Activated naive CD4-positive, alpha-beta T cell treated with anti-CD3 and anti-CD28 coated beads for 36 hours (primary cell): ENCODE measurements at regions not wholly inside any gene's neighbourhood (a gene's known extent, or its start where the extent isn't known, plus 50 kb on each side); places are given as distances from the start of the nearest gene placed in this dataset.

Source experiments
- CTCF ChIA-PET: fragments of 350-600 bp; sonication (Branson Sonifier 250); formaldehyde crosslinking; loops from one replicate; lab custom pipeline; 2021; ENCODE audit warnings: antibody characterized with exemption; lab: Charles Lee
- DNase-seq: peaks from one replicate; pipeline ENCODE4 v3.0.0-alpha.2; 2020
- H3K27ac Mint-ChIP-seq: one replicate; pipeline ENCODE4 v1.8.0; 2021; ENCODE audit warnings: mild to moderate bottlenecking, mixed read lengths
- H3K27me3 Mint-ChIP-seq: one replicate; pipeline ENCODE4 v1.8.0; 2021; ENCODE audit warnings: low read depth, mixed read lengths
- H3K36me3 Mint-ChIP-seq: one replicate; pipeline ENCODE4 v1.8.0; 2021; ENCODE audit warnings: low read depth, mixed read lengths
- H3K4me1 Mint-ChIP-seq: one replicate; pipeline ENCODE4 v1.8.0; 2021; ENCODE audit warnings: low read depth, mixed read lengths
- H3K4me3 Mint-ChIP-seq: one replicate; pipeline ENCODE4 v1.8.0; 2021; ENCODE audit warnings: mild to moderate bottlenecking, moderate library complexity, mixed read lengths
- H3K9me3 Mint-ChIP-seq: one replicate; pipeline ENCODE4 v1.8.0; 2021; ENCODE audit warnings: mixed read lengths
- intact Hi-C: fragments of 100-400 bp; cut with micrococcal nuclease; formaldehyde crosslinking; loops from one replicate; pipeline ENCODE4 v1.15.1; 2023

GRCh38 chr1:244341455-244342450 is 110.0 kb downstream of the ADSS2 start:
- no peaks in the 10 kb centered on the region for H3K9me3 Mint-ChIP-seq
- no peak overlapping the region for H3K27ac Mint-ChIP-seq
- peaks cover 5% of the 10 kb centered on the region for H3K27me3 Mint-ChIP-seq
- CTCF ChIA-PET: no interaction called here
- H3K36me3 Mint-ChIP-seq: no peaks in the 10 kb centered on the region
- intact Hi-C loops: loop anchor here (1.0 kb wide), 1 partner anchor 111 kb away; no protein-coding TSS in a partner anchor
- H3K4me1 Mint-ChIP-seq: peaks cover 6% of the 10 kb centered on the region
- peak; percentile 64 for DNase-seq
- no peak overlapping the region for H3K4me3 Mint-ChIP-seq

DNA sequence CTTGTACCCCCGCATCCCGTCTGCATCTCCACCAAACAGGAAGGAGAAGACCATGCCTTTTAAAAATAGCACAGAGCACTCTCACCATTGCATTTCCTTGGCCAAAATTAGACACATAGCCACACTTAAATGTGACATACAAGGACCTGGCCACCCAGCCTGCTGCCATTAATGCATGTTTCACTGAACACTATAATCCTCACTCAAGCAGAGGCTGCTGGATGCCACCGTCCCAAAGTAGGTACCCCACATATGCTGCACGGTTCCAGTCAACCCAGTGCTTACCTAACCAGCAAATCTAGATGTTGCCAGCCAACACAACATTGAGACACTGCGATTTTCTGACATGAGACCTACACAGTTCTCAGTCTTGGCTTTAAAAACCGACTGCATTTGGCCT is 107.7 kb downstream of the ADSS2 start:
- intact Hi-C loops: no loop called here
- CTCF ChIA-PET: no interaction called here
- Mint-ChIP-seq H3K27me3 (no peaks in the 10 kb centered on the region), H3K9me3 (no peaks in the 10 kb centered on the region), H3K36me3 (no peaks in the 10 kb centered on the region), H3K4me3 (no peak overlapping the region), H3K27ac (no peak overlapping the region), H3K4me1 (peaks cover 6% of the 10 kb centered on the region)
- DNase-seq: no peak

DNA sequence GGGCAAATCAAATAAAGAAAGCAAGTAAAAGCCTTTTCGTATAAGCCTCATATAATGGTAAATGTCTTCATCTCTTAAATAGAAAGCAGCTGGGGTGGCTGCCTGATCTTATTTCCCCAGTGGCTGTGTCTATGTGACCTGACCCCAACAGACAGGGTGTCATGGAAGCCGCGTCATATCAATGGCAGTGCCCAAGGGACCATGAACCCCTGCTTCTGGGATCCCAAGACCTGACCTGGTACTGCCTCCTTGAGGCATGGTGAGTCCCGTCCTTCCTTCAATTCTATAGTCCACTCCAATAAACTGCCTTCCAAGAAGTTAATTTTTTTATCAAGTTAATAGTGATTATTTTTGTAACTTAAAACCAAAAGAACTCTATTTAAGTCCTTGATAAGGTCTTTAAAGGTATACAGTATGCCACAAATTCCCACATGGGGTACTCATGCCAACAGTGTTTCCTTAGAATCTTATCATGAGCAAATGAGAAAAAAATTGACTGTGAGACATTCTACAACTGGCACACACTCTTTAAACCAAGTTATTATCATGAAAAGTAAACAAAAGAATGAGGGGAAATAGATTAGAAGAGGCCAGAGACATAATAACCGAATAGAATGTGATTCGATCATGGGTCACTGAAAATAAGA is 104.6 kb downstream of the ADSS2 start:
- no peak for DNase-seq
- intact Hi-C loops: no loop called here
- Mint-ChIP-seq H3K27me3 (no peaks in the 10 kb centered on the region), H3K27ac (no peak overlapping the region), H3K9me3 (no peaks in the 10 kb centered on the region), H3K4me1 (peaks cover 13% of the 10 kb centered on the region), H3K36me3 (no peaks in the 10 kb centered on the region), H3K4me3 (no peak overlapping the region)
- CTCF ChIA-PET: no interaction called here

- CTCF ChIA-PET: no interaction called here
- Mint-ChIP-seq H3K4me3 (no peak overlapping the region), H3K27me3 (no peaks in the 10 kb centered on the region), H3K9me3 (no peaks in the 10 kb centered on the region), H3K36me3 (no peaks in the 10 kb centered on the region), H3K4me1 (peaks cover 14% of the 10 kb centered on the region), H3K27ac (no peak overlapping the region)
- DNase-seq: no peak
- intact Hi-C loops: no loop called here
These were observed 103.8 kb downstream of the ADSS2 start for GRCh38 chr1:244347942-244348341.

DNA sequence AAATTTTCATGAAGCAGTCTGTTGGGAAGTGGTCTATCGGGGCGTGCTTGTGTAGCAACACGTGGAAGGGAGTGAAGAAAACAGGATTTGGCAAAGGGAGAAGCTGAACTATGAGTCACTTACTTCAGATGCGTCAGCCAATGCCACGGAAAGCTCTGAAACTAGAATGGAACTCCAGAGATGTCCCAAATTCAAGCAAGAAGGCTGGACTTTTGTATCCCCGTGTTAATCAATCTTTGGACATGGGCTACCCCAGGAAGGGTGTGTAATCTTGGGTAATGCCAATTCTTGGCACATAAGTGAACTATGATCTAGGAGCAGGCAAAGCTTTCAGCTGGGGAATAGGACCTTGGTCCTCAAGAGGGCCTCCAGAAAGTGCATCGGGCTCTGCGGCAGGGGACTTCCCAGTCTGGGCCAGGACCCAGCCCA is 102.6 kb downstream of the ADSS2 start:
- Mint-ChIP-seq H3K4me1 (peaks cover 24% of the 10 kb centered on the region), H3K27me3 (no peaks in the 10 kb centered on the region), H3K4me3 (no peak overlapping the region), H3K36me3 (no peaks in the 10 kb centered on the region), H3K27ac (no peak overlapping the region), H3K9me3 (no peaks in the 10 kb centered on the region)
- DNase-seq: no peak
- intact Hi-C loops: no loop called here
- CTCF ChIA-PET: no interaction called here

DNA sequence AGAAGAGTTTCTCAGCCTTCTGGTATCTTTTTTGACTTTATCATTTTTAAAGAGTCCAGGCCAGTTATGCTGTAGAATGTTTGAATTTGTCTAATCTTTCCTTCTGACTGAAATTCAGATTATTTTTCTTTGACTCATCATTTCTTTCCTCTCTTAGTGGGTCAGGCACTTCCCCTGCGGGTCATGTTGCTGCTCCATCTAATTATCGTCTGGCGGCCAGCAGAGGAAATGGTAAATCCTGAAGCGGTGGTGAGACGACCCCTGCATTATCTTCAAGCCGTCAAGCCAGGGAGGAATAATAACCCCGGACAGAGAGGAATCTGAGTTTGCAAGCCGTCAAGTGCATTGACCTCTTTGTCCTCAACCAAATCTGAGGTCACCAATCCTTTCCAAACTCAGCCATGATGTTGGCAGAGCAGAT is 102.1 kb downstream of the ADSS2 start:
- no peak for DNase-seq
- H3K4me1 Mint-ChIP-seq: peaks cover 25% of the 10 kb centered on the region
- no peaks in the 10 kb centered on the region for H3K36me3 Mint-ChIP-seq
- intact Hi-C loops: loop anchor here (5.0 kb wide), 1 partner anchor 248 kb away; no protein-coding TSS in a partner anchor
- H3K9me3 Mint-ChIP-seq: no peaks in the 10 kb centered on the region
- H3K4me3 Mint-ChIP-seq: no peak overlapping the region
- CTCF ChIA-PET: no interaction called here
- H3K27ac Mint-ChIP-seq: no peak overlapping the region
- no peaks in the 10 kb centered on the region for H3K27me3 Mint-ChIP-seq

GRCh38 chr1:244350027-244350426 is 101.7 kb downstream of the ADSS2 start:
- H3K4me3 Mint-ChIP-seq: no peak overlapping the region
- H3K27me3 Mint-ChIP-seq: no peaks in the 10 kb centered on the region
- no peaks in the 10 kb centered on the region for H3K36me3 Mint-ChIP-seq
- CTCF ChIA-PET: no interaction called here
- H3K9me3 Mint-ChIP-seq: no peaks in the 10 kb centered on the region
- H3K4me1 Mint-ChIP-seq: peaks cover 26% of the 10 kb centered on the region
- peak; percentile 27 for DNase-seq
- H3K27ac Mint-ChIP-seq: no peak overlapping the region
- intact Hi-C loops: loop anchor here (5.0 kb wide), 1 partner anchor 247 kb away; no protein-coding TSS in a partner anchor

DNA sequence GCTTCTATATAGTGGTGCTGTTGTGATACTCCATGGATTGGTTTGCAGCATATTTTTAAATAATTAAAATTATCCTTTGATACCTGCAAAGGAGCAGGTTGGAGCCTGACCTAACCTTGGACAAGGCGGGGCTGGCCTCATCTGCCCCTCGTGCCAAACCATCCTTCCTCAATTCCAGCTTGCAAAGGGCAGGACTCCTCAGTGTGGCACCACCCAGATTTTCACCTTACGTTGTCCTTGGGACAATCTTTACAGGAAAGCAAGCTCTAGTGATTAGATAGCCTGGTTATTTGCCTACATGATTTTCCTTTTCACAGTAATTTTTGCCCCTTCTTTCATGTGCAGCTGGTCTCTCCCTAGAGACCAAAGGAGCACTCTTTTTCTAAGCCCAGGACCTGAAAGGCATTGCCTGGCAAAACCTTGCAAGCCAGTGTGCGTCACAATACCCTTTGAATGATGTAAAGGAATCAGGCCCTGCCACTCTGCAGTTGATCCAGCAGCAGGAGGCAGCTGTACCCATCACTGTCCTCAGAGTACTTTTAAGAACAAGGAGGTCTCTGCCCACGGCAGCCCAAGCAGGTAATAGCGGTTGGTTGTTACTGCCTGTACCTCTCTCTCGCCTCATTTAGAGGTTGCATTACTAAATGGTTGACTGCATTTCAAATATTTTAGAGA is 99.4 kb downstream of the ADSS2 start:
- peaks cover 26% of the 10 kb centered on the region for H3K4me1 Mint-ChIP-seq
- H3K27ac Mint-ChIP-seq: no peak overlapping the region
- no peak for DNase-seq
- no peaks in the 10 kb centered on the region for H3K36me3 Mint-ChIP-seq
- no peak overlapping the region for H3K4me3 Mint-ChIP-seq
- H3K9me3 Mint-ChIP-seq: no peaks in the 10 kb centered on the region
- intact Hi-C loops: loop anchor here (2.0 to 5.0 kb wide), 2 partner anchors 99 to 245 kb away; partner anchors contain the start of gene ADSS2
- CTCF ChIA-PET: no interaction called here
- no peaks in the 10 kb centered on the region for H3K27me3 Mint-ChIP-seq

DNA sequence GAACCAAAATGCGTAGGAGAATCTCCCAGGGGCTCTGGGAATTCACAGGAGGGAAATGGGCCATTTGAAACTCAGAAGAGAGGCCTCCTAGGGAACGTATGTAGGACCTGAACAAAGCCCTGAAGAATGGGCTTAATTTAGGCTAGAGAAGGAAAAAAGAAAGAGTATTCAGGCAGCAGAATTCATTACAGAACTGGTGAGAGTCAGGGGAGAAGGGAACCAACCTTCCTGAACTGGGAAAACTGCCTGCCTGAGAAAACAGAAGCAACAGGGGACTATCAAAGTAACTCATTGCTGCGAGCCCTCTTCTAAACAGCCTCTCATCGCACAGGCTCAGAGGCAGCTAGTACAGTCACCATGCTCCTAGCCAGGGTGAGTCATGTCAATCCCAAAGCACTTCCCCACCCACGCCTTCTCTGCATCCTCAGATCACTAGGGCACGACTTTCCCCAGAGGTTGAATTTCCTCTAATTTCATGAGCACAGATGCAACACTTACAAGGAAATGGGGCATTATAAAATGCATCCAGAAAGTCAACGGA is 98.1 kb downstream of the ADSS2 start:
- Mint-ChIP-seq H3K9me3 (no peaks in the 10 kb centered on the region), H3K27me3 (no peaks in the 10 kb centered on the region), H3K27ac (peak overlapping the region; percentile 50), H3K4me1 (peaks cover 26% of the 10 kb centered on the region), H3K4me3 (no peak overlapping the region), H3K36me3 (no peaks in the 10 kb centered on the region)
- DNase-seq: peak; percentile 77
- CTCF ChIA-PET: interaction anchor here (0.8 kb wide), 1 partner anchor 69 kb away, joined by 4 read pairs; no protein-coding TSS in a partner anchor
- intact Hi-C loops: loop anchor here (2.0 to 5.0 kb wide), 3 partner anchors 35 to 244 kb away; partner anchors contain the start of gene ADSS2

GRCh38 chr1:244354810-244355278 is 96.9 kb downstream of the ADSS2 start:
- H3K36me3 Mint-ChIP-seq: no peaks in the 10 kb centered on the region
- no peaks in the 10 kb centered on the region for H3K27me3 Mint-ChIP-seq
- H3K4me3 Mint-ChIP-seq: no peak overlapping the region
- intact Hi-C loops: loop anchor here (2.0 to 5.0 kb wide), 2 partner anchors 36 to 242 kb away; no protein-coding TSS in a partner anchor
- peaks cover 18% of the 10 kb centered on the region for H3K4me1 Mint-ChIP-seq
- no peaks in the 10 kb centered on the region for H3K9me3 Mint-ChIP-seq
- CTCF ChIA-PET: no interaction called here
- peak; percentile 33 for DNase-seq
- H3K27ac Mint-ChIP-seq: no peak overlapping the region

- no peak for DNase-seq
- H3K4me1 Mint-ChIP-seq: peaks cover 13% of the 10 kb centered on the region
- intact Hi-C loops: no loop called here
- H3K27me3 Mint-ChIP-seq: no peaks in the 10 kb centered on the region
- no peaks in the 10 kb centered on the region for H3K9me3 Mint-ChIP-seq
- CTCF ChIA-PET: no interaction called here
- no peak overlapping the region for H3K27ac Mint-ChIP-seq
- no peaks in the 10 kb centered on the region for H3K36me3 Mint-ChIP-seq
- H3K4me3 Mint-ChIP-seq: no peak overlapping the region
These were observed 95.3 kb downstream of the ADSS2 start for GRCh38 chr1:244356376-244356775.
